ENCODE measurements at regions not wholly inside any gene's neighbourhood (a gene's known extent, or its start where the extent isn't known, plus 50 kb on each side); places are given as distances from the start of the nearest gene placed in this dataset.
A peak's percentile ranks its signal among the peaks of the same experiment; 100 is the strongest.
"Not testable (repeated sequence)": the region's sequence is repeated elsewhere in the genome, so short reads cannot be mapped to it uniquely, and the experiment has no call there.

GRCh38 chr9:38518826-38519225, 94.6 kb upstream of the IGFBPL1 start:
- DNase-seq (ENCODE audit: low spot score), result no peak

DNA sequence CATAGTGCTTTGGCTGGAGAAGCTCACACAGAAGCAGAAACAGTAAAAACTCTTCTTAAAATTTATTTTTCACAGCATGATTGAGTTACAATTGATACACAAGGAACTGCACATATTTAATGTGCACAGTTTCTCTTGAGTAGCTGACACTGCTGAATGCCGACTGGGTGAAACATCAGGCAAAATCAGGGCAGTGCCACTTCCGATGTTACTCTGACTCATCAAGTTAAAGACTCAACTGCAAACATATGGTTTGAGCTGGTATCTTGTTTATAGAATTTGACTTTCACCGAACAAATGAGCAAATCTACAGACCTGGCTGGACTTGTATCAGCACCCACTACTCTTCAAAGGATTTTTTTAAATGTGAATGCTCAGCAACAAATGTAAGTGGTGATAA, 92.0 kb upstream of the IGFBPL1 start:
- DNase-seq (ENCODE audit: low spot score), result peak; percentile 35

- not testable (repeated sequence) for DNase-seq (ENCODE audit: low spot score)
Measured at GRCh38 chr9:38515055-38515454, 90.8 kb upstream of the IGFBPL1 start.

- DNase-seq (ENCODE audit: low spot score), result not testable (repeated sequence)
Measured at GRCh38 chr9:38510340-38510739, 86.1 kb upstream of the IGFBPL1 start.

GRCh38 chr9:38507587-38507986, 83.3 kb upstream of the IGFBPL1 start:
- no peak for DNase-seq (ENCODE audit: low spot score)

DNA sequence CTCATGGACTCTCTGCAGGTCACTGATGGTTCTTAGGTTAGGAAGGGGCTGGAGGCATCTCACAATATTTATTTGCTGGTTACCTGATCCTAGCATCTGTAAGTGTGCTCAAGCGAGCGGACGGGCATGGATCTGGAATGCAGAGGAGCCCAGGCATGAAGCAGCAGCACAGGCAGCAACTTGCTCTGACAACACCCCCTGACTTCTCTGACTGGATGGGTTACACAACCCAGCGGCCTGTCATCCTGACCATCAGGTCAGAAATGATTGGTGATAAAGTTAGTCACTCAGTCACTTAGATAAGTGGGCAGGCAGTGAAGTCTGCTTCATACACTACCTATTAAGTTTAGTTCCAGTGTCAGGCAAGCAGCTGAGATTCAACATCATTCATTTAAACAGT, 75.9 kb upstream of the IGFBPL1 start:
- DNase-seq (ENCODE audit: low spot score), result peak; percentile 55

- DNase-seq (ENCODE audit: low spot score), result not testable (repeated sequence)
Measured at GRCh38 chr9:38498551-38498950, 74.3 kb upstream of the IGFBPL1 start.

- DNase-seq (ENCODE audit: low spot score), result no peak
Measured at GRCh38 chr9:38489057-38489456, 64.8 kb upstream of the IGFBPL1 start.

DNA sequence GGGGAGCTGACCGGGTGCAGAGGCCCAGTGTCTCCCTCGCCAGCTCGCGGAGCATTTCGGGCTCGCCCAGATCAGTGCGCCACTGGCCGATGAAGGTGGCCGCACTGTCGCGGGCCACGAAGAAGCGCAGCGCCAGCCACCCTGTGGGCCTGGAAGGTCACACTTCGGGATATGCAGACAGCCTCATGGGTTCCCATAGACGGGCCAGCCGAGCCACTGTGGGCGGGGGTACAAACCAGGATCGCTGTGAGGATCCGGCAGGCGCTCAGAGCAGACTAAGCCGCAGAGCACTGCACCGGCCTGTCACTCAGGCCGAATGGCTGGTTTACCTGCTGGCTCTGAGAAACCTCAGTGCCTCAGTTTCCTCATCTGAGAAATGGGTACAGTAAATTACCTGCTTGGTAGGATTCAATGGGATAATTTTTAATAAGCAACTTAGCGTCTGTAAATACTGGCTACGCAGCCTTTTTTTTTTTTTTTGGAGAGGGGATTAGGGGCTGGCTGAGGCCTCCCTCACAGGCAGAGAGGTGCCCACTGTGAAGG, 64.0 kb upstream of the IGFBPL1 start:
- DNase-seq (ENCODE audit: low spot score), result no peak

GRCh38 chr9:38487418-38488155, 63.3 kb upstream of the IGFBPL1 start:
- not testable (repeated sequence) for DNase-seq (ENCODE audit: low spot score)

DNA sequence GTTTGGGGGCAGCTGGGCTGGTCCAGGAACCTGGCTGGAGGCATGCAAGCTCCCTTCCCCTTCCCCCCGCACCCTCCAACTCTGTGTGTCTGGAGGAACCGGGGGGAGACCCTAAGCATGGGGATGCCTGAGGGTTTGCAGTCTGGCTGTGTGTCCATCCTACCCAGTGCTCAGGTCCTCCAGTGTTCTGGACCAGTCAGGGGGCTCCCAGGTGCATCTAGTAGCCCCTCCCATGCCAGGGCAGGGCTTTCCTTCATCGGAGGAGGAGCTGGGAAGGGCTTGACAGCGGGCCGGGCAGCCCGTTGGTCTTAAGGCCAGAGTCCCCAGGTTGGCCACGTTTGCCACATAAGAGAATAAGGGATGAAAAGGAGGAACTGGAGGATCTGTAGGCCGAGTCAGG, 62.6 kb upstream of the IGFBPL1 start:
- no peak for DNase-seq (ENCODE audit: low spot score)

DNA sequence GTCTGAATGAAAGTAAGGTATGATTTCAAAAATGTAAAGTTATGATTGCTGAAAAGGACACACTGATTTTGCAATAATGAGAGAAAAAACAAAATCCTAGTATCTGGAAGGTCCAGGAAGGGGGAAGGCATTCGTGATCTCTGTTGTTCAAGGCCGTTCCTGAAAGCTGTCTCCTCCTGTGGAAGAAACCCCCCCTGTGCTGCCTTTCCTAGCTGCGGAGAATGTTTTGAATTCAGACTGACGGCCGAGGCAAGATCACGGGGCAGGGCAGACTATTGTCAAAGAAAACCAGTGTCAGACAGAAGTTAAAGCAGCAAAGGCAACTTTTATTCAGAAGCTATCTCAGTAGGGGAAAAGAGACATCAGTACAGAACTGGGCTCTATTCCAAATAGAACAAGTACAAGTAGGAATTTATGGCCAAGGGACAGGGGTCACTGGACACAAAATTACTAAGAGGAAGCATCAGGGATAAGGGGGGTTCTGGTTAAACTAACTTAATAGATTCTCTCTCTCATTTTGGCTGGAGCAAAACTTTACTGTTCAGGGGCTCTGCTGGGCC, 61.9 kb upstream of the IGFBPL1 start:
- no peak for DNase-seq (ENCODE audit: low spot score)

DNA sequence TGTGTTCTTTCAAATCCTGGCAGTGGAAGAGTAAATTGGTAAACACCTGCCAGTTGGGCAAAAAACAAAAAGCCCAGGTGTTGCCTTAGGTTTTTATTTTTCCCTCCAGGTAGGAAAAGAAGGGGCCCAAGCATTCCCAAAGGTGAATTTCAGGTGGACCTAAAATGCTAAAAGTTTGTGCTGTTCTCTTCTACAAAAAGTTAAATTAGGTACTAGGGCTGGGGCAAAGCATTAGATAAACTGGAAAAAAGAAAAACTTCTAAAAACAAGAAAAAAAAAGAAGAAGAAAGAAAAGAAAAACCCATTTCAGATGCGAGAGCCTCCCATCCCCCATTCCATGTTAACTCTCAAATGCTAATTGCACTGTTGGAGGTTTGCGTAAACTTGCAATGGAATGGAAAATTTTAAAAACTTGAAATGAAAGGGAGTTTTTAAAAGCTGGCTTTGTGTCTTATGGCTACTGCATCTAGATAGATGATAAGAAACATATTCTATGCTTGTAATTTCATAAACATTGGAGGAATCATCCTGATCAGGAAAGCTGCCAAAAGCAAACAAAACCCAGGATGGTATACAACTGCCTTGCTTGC, 59.9 kb upstream of the IGFBPL1 start:
- DNase-seq (ENCODE audit: low spot score), result not testable (repeated sequence)

GRCh38 chr9:38482918-38483592, 58.8 kb upstream of the IGFBPL1 start:
- DNase-seq (ENCODE audit: low spot score), result peak; percentile 82

DNA sequence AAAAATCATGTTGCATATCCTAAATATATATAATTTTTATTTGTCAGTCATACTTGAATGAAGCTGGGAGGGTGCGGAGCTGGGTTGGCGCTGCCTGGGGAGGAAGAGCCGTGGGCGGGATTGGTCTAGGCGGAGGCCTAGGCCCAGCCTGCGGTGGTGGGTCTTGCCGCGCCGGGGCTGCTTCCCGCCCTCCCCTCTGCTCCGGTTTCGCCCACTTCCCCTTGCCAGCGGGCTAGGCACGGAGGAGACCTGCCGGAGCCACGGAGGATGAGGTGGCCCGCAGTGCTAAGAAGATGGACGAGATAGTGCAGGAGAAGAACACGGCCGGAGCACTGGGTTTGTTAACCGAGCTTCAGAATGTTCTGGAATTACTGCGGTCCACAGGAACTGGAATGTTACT, 54.0 kb upstream of the IGFBPL1 start:
- DNase-seq (ENCODE audit: low spot score), result no peak

- peak; percentile 39 for DNase-seq (ENCODE audit: low spot score)
Measured at GRCh38 chr9:38474476-38474875, 50.2 kb upstream of the IGFBPL1 start.
